Activated gamma-delta T cell treated with anti-CD3 and anti-CD28 coated beads, Interleukin-2, amount 50 U/mL, for 16 hours (primary cell): ENCODE measurements at regions not wholly inside any gene's neighbourhood (a gene's known extent, or its start where the extent isn't known, plus 50 kb on each side); places are given as distances from the start of the nearest gene placed in this dataset.
"Not testable (repeated sequence)": the region's sequence is repeated elsewhere in the genome, so short reads cannot be mapped to it uniquely, and the experiment has no call there.

ENCODE experiments used
- DNase-seq: peaks from one replicate; pipeline ENCODE4 v3.0.0-alpha.2; 2020; ENCODE audit warnings: low read depth

DNA sequence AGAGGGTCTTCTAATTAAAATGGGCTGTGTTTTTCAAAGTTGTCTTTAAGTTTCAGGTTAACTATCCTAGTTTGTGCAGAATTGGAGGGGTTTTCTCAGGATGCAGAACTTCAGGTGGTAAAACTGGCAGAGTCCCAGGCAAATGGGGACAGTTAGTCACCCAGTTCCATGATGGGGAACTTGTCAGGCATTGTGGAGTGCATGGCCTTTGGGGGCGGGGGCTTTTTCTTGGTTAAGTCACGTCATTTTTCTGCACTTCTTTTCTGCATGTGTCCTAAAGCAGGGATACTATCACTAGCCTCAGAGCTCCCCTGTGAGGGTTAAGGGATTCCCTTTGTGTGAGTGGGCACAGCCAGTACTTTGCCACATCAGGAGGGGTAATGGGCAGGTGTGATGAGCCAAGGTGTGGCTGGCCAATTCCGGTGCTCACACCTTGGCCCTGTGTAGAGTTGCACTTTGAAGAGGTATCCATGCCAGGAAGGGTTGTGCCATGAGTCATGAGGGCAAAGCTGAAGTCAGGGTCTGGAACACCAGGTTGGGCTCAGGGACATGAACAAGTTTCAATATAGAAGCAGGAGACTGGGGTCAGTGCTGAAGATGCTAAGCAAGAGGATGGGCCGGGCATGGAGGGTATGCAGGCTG is 126.0 kb upstream of the RREB1 start:
- DNase-seq, result no peak

DNA sequence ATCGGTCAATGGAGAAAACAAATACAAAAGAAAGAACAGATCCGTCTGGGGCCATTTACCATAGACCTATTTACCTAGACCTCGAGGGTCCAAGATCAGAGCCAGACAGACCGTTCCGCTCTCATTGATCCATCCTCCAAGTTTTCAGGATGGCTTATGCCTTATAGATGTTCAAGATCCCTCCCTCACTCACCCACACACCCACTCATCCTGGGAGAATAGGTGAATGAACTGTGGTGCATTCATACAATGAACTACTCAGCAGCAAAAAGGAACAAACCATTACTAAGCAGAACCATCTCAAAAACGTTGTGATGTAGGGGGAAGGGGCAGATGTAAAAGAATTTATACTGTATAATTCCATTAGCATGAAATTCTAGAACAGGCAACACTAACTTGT is 125.1 kb upstream of the RREB1 start:
- no peak for DNase-seq

DNA sequence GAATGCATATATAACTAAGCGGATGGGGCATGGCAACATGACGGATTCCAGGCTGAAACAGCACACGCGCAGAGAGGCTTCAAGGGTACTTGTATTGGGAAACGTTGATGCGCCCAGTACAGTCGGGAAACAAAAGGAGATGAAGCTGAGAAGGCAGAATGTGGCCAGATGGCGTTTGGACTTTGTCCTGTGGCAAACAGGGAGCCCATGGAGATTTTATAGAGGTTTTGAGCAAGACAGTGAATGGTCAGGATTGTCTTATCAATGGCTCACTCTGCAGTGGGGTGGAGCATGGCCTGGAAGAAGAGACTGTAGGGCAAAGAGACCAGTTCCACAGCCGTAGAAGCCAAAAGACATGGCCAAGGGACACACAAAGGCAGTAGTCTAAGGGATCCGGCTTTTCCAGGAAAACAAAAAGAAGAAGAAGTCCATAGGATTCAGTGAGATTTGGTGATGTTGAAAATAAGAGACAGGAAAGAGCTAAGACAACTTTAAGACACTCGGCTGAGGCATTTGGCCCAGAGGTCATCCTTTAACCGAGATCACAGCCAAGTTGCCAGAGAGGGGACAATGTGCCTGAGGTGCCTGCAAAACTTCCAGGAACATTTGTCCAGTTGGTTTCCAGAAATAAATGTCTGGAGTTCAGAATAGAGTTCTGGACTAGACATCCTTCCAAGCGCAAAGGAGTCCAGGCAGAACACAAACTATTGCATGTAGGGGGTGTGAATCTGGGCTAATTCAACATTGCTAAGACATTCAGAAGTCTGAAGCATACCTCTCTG is 123.0 kb upstream of the RREB1 start:
- no peak for DNase-seq

DNA sequence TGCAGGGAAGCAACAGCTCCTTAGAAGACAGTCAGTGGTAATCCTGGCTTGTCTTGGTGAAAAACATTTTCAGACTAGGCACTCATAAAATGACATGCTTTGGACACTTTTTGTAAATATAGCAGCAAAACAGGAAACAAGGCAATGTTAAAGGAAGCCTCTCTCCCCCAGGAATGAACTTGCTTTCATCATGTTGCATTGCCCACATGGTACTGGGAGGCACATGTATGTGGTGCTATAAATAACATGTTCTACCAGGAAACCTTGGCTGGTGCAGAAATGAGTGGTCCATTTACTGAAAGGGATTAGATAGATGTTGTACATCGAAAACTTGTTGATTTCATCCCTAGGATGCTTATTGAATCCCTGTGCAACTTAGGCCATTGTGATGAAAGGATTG is 121.4 kb upstream of the RREB1 start:
- DNase-seq, result no peak

DNA sequence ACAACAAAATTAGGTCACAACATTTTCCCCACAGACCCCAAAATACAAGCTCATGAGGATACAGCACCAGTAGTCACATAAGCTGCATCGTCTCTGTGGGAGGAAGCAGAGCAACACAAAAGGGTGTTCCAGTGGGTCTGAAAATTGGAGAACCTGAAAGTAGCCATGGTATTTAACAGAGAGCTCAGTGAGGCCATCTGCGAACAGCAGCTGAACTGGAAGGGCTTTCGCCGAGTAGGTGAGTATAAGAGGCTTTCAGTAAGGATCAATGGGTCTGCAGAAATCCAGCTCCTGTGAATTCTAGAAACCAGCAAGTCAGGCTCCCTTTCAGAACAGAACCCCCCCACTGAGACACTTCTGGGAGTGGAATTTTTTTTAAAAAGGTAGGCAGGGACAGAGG is 120.0 kb upstream of the RREB1 start:
- DNase-seq, result no peak

DNA sequence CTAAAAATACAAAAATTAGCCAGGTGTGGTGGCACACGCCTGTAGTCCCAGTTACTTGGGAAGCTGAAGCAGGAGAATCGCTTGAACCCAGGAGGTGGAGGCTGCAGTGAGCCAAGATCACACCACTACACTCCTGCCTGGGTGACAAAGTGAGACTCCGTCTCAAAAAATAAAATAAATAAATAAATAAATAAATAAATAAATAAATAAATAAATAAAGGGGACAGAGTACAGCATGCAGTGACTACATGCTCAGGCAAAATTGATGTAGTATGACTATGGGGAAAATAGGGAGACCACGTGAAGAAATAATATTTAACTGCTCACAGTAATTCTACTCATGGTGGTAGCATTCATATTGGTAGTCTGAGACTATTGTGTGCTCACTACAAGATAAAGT is 117.7 kb upstream of the RREB1 start:
- DNase-seq, result not testable (repeated sequence)

DNA sequence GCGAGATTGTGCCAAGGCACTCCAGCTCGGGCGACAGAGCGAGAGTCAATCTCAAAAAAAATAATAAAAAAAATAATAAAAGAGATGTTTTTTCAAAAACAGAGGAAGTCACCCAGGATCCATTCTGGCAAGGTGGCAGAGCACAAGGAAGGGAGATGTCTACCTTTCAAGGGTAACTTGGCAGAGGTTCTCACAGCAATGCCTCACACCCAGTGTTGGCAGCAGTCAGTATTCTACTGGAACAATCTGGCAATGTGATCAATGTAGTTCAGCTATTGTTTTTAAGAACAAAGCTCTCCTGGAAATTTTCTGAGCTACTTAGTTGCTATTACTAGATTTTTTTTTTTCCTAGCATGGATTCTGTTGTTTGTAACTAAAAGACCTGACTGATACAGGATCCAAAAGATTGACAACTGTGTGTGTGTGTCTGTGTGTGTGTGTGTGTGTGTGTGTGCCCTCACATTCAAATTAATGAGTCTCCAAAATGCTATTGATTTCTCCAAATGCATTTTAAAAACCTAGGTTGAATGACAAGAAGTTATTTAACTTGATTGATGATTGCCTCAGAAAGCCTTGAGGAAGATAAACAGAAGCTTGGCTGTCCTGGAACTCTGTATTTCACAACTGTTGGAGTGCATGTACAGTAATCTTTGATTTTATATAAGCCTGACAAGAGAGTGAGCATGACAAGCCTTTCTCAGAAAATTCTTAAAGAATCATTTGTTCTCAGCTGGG is 114.1 kb upstream of the RREB1 start:
- DNase-seq, result no peak

DNA sequence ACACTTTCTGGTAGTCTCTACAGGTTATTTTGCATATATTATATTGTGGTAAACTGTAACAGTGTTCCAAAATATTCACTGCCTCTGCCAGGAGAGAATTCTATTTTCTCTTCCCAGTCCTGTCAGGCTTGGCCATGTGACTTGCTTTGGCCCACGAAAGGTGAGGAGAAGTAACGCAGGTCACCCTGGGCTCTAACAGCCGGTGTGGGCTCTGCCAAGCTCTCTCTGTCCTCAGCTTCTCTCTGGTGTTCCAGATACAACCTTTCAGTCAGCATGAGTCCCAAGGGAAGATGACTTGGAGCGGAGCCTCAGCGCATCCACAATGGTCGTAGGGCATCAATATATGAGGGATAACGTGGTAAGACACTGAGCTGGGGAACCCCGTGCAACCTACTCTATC is 113.0 kb upstream of the RREB1 start:
- DNase-seq, result no peak

DNA sequence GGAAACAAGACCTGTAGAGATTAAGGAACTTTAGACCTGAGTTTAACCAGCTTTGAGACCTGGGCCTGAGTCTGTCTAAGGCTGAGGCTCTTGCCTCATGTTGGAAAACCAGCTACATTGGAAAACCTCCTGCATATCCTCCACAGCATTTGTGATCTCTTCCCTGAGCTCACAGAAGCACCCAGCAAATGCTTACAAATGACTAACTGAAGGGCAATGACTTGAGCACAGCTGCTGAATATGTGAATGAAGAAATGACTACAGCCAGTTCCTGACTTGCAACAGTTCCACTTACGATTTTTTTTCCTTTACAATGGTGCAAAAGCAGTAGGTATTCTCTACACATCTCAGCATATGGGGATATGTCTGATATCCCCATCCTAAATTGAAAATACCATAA is 112.4 kb upstream of the RREB1 start:
- no peak for DNase-seq

DNA sequence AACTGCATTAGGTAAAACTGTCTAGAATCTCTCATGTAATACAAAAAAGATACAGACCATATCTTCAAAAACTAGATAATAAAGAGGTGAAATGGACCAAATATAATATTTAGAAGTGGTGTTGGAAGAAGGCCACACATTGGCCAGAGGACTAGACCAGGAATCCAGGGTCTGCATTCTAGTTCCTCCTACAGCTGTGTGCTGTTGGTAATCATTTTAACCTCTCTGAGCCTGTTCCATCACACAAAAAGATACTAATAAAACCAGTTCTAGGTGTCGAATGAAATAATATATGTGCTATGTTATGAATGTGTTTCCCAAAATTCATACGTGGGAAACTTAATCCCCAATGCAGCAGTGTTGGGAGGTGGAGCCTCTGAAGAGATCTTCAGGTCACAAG is 111.6 kb upstream of the RREB1 start:
- no peak for DNase-seq

DNA sequence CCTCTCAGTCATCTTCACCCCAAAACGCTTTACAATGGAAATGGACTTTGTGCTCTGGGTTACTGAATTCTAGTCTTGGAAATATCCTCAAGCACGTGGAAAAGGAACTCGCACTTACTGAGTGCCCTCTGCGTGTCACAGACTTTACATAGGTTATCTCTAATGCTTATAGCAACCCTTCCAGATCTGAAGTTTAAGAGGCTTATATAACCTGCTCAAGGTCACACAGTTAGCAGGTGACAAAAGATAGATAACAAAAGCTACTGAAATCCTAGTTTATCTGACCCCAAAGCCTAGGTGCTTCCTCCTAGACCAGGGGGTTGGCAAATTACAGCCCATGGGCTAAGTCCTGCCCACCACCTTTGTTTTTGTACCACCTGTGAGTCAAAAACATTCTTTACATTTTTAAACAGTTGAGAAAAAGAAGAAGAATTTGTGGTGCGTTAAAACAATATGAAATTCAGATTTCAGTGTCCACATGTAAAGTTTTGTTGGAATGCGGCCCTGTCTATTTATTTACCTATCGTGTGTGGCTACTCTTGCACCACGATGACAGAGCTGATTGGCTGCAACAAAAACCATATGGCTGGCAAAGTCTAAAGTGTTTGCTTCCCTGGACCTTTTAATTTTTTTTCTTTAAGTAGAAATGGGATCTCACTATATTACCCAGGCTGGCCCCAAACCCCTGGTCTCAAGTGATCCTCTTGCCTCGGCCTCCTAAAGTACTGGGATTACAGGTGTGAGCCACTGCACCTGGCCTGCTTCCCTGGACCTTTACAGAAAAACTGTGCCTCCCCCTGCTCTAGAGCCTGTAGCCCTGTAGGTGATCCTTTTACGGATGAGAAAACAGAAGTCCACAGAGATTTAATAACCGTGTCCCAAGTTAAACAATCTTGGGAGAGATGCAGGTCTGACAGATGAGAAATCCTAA is 110.2 kb upstream of the RREB1 start:
- no peak for DNase-seq

DNA sequence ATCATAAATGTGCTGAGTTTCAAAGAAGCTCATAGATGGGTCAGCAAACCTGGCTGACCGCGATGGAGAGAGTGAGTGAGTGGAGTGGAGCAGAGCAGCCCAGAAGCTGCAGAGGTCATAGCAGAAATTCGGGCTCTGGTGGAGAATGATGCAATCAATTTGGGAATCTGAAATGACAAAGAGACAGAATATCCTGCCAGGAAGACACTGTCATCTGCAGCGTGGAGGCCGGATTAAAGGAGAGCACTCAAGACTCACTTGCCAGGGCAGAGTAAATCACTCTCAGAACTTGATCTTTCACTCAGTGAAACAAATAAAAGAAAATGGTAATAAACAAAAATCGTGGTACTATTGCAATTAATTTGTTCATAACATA is 109.6 kb upstream of the RREB1 start:
- DNase-seq, result no peak

DNA sequence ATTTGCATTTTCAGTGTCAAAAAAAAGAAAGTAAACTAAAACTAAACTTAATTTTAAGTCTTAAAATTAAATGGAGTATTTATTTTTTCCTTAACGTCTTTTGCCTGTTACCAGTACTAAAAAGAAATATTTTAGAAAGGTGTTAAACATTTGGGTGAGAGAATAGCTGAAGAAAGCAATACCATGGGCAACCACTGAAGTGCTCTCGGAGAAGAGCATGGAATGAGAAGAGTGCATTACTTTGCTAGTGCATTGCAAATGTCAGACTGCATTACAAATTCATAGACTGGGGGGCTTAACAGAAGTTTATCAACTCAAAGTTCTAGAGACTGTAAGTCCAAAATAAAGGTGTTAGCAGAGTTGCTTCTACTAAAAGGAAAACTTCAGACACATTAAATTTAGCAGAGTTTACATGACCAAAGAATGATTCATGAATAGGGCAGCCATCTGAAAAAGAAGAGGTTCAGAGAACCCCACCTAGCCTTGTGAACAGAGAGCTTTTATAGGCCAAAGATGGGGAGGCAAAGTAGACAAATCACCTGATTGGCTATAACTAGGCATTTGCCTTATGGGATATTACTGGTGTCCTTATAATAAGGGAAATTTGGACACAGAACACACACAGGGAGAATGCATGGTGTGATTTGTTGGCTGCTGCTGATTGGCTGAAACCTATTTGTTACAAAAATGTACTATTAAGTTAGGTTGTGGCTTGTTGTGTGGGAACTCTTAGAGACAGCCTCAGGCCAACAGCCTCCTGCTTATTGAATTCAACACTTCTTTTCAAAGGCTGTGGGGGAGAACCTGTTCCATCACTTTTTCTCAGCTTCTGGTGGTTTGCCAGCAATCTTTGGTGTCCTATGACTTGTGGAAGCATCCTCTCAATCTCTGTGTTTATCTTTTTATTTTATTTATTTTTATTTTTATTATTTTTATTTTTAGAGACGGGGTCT is 106.7 kb upstream of the RREB1 start:
- no peak for DNase-seq

DNA sequence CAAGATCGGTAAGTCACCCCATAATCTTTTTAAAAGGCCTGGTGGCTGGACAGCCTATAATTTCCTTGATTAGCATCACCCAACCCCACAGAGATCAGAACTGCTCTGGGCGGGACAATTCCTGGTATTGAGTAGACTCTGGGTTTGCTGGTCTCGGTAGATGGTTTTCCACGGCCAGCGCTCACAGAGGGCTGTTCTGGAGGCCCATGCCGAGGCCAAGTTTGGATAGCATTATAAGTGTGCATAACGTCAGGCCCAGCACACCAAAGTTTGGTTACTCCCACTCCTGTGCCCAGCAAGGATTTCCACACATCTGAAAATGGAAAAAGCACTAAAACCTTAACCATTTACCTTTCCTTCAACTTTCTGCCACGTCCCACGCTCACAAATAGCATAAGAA is 104.7 kb upstream of the RREB1 start:
- no peak for DNase-seq

DNA sequence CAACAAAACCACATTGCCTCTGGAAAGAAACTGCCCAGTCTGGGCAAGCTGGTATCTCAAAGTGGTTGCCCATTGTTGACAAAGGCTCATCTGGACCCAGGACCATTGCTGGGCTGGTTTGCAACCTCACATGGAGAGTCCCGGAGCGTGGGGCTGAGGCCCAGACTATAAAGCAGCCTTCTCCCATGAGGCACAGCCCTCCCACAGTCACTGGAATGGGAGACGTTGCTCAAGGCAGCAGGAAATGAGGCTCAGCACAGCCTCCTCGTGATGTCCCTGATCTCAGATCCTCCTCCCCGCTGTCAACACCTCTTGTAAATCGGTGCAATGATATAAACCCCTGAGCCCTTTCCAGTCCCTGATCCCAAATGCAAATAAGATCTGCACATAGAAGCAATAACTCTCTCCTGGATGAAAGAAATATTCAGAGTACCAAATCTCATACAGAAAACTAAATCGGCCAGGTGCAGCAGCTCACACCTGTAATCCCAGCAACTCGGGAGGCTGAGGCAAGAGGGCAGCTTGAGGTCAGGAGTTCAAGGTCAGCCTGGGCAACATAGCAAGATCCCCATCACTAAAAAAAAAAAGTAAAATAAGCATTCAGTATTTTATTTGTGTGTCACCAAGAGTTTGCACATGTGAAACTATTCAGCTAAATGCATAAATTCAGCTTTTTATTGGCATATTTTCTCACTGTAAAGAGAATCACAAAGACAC is 103.0 kb upstream of the RREB1 start:
- DNase-seq, result no peak

DNA sequence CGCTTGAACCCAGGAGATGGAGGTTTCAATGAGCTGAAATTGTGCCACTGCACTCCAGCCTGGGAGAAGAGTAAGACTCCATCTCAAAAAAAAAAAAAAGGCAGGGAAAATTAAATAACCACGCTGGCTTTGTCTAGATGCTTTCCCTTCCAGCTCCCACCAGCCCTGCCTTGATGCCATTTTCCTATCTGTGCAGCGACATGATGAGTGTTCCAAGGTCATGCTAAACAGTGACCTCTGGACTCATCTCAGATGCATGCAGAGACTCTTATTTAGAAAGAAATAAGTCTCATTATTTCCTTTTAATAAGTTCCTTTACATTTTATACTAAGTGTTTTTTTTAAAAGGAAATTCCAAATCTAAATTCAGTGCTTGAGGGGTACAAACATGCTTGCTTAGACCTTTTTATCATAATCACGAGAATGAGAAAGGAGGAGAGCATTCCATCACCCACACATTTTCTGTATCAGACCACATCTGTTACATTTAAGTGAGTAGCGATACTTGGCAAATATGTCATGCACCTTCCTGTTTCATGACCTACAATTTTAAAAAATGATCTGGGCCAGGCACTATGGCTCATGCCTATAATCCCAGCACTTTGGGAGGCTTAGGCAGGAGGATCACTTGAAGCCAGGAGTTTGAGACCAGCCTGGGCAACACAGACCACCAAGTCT is 101.1 kb upstream of the RREB1 start:
- no peak for DNase-seq

DNA sequence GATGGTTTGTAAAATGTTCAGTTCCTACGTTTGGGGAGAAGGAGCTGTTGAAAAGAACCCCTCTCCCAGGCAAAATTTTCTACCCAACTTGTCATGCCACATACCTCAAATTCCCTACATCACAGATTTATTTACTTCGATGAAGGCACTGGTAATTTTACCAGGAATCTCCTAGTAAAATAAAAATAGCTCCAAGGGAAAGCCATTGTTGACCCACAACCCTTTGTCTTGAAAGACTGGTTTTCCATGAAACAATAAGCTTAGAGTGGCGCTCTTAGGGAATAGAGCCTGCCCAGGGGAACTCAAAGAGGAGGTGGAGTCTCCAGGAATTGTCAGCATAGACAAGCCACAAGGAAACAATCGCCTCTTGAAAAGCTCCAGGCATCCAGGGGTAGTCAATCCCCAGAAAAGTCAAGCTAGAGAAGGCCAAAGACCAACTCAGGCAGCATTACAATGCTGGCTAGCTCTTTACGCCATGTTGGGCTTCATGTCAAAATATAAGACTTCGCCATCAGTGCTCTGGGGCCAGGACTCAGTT is 99.2 kb upstream of the RREB1 start:
- DNase-seq, result no peak

DNA sequence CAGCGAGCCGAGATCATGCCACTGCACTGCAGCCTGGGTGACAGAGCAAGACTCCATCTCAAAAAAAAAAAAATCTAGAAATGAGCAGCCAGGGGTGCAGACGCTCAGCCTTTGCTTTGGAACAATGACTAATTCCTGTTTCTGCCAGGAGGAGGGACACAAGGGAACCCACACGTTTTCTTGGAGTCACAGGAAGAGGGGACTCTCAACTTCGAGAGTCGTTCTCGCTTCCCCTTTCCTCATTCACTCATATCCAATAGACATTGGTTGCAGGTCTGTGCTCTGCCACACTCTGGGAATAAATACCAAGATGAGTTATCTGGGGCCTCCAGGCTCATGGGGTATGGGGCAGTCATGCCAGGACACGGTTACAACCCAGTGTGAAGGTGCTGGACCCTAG is 91.5 kb upstream of the RREB1 start:
- DNase-seq, result no peak

DNA sequence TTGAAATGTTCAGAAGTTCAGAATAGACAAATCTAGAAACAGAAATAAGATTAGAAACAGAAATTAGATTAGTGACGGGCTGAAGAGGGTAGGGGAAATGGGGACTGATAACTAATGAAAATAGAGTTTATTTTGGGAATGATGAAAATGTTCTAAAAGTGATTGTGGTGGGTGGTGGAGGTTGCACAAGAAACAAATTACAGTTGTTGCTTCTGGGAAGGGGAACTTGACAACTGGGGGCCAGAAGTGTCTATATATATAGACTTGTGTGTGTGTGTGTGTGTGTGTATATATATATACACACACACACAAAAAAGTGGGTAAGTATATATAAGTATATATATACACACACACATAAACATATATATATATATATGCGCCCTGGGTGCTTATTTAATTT is 86.5 kb upstream of the RREB1 start:
- no peak for DNase-seq

DNA sequence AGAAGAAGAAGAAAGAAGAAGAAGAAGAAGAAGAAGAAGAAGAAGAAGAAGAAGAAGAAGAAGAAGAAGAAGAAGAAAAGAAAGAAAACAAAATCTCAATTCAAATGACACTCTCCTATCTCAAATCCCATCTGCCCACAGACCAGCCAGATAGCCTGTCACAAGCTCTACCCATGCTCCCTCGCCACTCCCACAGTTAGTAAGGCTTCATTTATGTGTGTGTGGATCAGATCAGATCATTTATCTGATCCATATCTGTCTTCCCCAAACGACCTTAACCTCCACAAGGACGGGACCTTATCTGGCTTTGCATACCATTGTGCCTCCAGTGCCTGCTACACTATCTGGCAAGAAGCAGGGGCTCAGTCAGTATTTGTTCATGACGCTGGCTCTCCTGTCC is 81.9 kb upstream of the RREB1 start:
- no peak for DNase-seq
